HL-60 (cell line): ENCODE measurements at regions not wholly inside any gene's neighbourhood (a gene's known extent, or its start where the extent isn't known, plus 50 kb on each side); places are given as distances from the start of the nearest gene placed in this dataset.

Experiments used
- DNase-seq, 2 experiments: peaks; one replicate each; pipeline ENCODE4 v3.0.0-alpha.2; 2010 to 2020; ENCODE audit warnings: low read depth in 1 of 2, low spot score in 1 of 2
- H3K27ac ChIP-seq: fragments of 250-450 bp; sonication (Bioruptor Pico); replicated peaks from 2 replicates; pipeline ENCODE4 v1.5.1; 2020; ENCODE audit warnings: mild to moderate bottlenecking, moderate library complexity
- H3K27me3 ChIP-seq: fragments of 250-450 bp; sonication (Bioruptor Pico); 2 replicates; pipeline ENCODE4 v1.5.1; 2021; ENCODE audit warnings: mild to moderate bottlenecking, moderate library complexity; ENCODE audit not compliant: insufficient read depth, poor library complexity, severe bottlenecking
- H3K4me3 ChIP-seq: replicated peaks from 2 replicates; pipeline ENCODE4 v1.5.1; 2011; ENCODE audit warnings: mild to moderate bottlenecking, control low read depth, low read length; ENCODE audit not compliant: insufficient read depth
- GABPA ChIP-seq: IDR thresholded peaks from 2 replicates; pipeline ENCODE4 v1.6.1; 2012; ENCODE audit warnings: low read depth
- POLR2AphosphoS5 ChIP-seq: IDR thresholded peaks from 2 replicates; pipeline ENCODE4 v1.6.1; 2012; ENCODE audit warnings: low read depth
- SPI1 ChIP-seq: IDR thresholded peaks from 2 replicates; pipeline ENCODE4 v1.6.1; 2012; ENCODE audit warnings: low read depth, mild to moderate bottlenecking, borderline replicate concordance
- TF ChIP-seq, protein P1 (sequence below): IDR thresholded peaks from one replicate; pipeline ENCODE4 v1.5.1; 2011; ENCODE audit warnings: low read length, control low read depth, inconsistent platforms; ENCODE audit not compliant: insufficient read depth
- TF ChIP-seq, protein P2 (sequence below): IDR thresholded peaks from 2 replicates; pipeline ENCODE4 v1.6.1; 2012; ENCODE audit warnings: low read depth; ENCODE audit not compliant: insufficient replicate concordance

DNA sequence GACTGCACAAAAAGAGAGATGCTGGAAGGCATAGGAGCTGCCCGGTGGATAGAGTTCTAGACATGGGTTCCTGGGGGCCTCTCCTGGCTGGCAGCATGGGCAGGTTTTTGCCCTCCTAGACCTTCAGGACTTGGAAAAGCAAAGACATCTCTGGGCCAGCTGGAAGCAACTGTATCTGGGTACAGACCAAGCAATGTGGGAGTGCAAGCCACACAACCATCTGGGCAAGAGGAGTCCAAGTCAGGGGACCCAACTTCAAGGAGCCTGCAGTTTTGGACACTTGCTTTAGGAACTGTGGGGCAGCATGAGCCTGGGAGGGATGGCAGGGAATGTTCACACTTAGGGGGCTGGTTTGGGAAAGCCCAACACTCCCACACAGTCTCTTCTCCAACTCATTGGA, 323.3 kb downstream of the GADD45G start:
- H3K27me3 ChIP-seq, result peaks cover under 1% of the 10 kb centered on the region
- H3K27ac ChIP-seq, result no peak overlapping the region
- no peak overlapping the region for H3K4me3 ChIP-seq
- no peak for DNase-seq
- TF ChIP-seq, protein P1, sequence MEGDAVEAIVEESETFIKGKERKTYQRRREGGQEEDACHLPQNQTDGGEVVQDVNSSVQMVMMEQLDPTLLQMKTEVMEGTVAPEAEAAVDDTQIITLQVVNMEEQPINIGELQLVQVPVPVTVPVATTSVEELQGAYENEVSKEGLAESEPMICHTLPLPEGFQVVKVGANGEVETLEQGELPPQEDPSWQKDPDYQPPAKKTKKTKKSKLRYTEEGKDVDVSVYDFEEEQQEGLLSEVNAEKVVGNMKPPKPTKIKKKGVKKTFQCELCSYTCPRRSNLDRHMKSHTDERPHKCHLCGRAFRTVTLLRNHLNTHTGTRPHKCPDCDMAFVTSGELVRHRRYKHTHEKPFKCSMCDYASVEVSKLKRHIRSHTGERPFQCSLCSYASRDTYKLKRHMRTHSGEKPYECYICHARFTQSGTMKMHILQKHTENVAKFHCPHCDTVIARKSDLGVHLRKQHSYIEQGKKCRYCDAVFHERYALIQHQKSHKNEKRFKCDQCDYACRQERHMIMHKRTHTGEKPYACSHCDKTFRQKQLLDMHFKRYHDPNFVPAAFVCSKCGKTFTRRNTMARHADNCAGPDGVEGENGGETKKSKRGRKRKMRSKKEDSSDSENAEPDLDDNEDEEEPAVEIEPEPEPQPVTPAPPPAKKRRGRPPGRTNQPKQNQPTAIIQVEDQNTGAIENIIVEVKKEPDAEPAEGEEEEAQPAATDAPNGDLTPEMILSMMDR, result no peak
- TF ChIP-seq SPI1, result no peak
- TF ChIP-seq, protein P2, sequence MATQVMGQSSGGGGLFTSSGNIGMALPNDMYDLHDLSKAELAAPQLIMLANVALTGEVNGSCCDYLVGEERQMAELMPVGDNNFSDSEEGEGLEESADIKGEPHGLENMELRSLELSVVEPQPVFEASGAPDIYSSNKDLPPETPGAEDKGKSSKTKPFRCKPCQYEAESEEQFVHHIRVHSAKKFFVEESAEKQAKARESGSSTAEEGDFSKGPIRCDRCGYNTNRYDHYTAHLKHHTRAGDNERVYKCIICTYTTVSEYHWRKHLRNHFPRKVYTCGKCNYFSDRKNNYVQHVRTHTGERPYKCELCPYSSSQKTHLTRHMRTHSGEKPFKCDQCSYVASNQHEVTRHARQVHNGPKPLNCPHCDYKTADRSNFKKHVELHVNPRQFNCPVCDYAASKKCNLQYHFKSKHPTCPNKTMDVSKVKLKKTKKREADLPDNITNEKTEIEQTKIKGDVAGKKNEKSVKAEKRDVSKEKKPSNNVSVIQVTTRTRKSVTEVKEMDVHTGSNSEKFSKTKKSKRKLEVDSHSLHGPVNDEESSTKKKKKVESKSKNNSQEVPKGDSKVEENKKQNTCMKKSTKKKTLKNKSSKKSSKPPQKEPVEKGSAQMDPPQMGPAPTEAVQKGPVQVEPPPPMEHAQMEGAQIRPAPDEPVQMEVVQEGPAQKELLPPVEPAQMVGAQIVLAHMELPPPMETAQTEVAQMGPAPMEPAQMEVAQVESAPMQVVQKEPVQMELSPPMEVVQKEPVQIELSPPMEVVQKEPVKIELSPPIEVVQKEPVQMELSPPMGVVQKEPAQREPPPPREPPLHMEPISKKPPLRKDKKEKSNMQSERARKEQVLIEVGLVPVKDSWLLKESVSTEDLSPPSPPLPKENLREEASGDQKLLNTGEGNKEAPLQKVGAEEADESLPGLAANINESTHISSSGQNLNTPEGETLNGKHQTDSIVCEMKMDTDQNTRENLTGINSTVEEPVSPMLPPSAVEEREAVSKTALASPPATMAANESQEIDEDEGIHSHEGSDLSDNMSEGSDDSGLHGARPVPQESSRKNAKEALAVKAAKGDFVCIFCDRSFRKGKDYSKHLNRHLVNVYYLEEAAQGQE, result no peak
- no peak for TF ChIP-seq POLR2AphosphoS5
- no peak for TF ChIP-seq GABPA

DNA sequence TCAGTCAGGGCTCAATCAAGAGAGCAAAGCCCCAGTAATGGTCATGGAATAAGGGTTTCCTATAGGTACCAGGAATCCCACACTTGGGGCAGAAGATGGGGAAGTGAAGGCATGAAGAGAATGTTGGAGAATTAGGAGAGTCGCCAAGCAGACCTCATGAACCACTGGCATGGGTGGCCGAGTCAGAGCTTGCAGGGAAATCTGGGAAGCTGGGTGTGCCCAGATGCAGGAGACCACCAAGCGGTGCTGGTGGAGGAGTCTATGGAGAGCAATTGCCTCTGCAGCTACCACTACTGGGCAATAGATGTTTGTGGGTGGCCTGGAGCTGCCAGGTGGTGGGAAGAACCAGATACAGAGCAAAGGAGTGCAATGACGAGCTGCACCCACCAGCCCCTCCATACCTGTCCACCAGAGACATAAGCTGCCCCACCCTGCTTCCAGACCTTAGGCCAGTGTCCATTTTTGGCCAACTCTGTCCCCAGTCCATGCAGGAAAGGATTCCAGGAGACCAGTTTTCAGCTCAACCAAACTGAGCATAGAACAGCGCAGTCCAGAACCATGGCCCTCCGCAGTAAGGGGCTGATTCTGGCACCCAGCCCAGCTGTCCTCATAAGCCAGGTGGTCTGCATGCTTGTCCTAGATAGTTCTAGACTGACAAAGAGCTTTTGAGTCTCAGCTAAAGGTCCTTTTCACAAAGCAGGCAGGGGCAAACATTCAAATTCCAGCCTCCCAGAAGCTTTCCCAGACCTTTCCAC, 323.9 kb downstream of the GADD45G start:
- TF ChIP-seq, protein P2, result no peak
- TF ChIP-seq, protein P1, result no peak
- no peak for TF ChIP-seq GABPA
- DNase-seq, result no peak

DNA sequence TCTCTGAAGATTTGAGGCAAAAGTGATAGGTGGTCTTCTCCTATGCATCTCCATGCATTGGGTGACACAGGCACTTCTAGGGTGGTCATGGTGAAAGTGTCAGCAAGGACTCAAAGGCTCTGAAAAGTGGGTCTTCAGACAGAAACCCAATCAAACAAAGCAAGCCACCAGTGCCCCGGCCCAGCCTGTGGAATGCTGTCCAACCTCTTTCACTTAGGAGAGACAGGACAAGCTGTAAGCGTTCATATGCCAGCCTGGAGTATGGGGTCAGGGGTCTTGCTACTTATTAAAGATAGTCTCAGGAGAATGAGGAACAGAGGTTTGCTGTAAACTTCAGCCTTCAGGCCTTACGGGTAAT, 324.5 kb downstream of the GADD45G start:
- TF ChIP-seq, protein P1, result no peak
- TF ChIP-seq SPI1 (no peak), GABPA (no peak), POLR2AphosphoS5 (no peak)
- TF ChIP-seq, protein P2, result no peak
- Histone ChIP-seq H3K27me3 (peaks cover 5% of the 10 kb centered on the region), H3K4me3 (no peak overlapping the region), H3K27ac (no peak overlapping the region)
- no peak for DNase-seq

More for the DNA sequence above, 323.9 kb downstream of the GADD45G start:
- Histone ChIP-seq H3K4me3 (no peak overlapping the region), H3K27me3 (peaks cover 5% of the 10 kb centered on the region), H3K27ac (no peak overlapping the region)
